BE2C (cell line): ENCODE measurements at regions not wholly inside any gene's neighbourhood (a gene's known extent, or its start where the extent isn't known, plus 50 kb on each side); places are given as distances from the start of the nearest gene placed in this dataset.

ENCODE experiments used
- DNase-seq: peaks from one replicate; pipeline ENCODE4 v3.0.0-alpha.2; 2020
- H3K27me3 ChIP-seq: fragments of 250-450 bp; sonication (Bioruptor Pico); 2 replicates; pipeline ENCODE4 v1.5.1; 2020; ENCODE audit warnings: mild to moderate bottlenecking
- H3K36me3 ChIP-seq: fragments of 250-450 bp; sonication (Bioruptor Pico); 2 replicates; pipeline ENCODE4 v1.5.1; 2020; ENCODE audit warnings: mild to moderate bottlenecking
- H3K4me1 ChIP-seq: fragments of 250-450 bp; sonication (Bioruptor Pico); 2 replicates; pipeline ENCODE4 v1.5.1; 2020
- H3K4me3 ChIP-seq: 2 replicates; pipeline ENCODE4 v1.5.1; 2011; ENCODE audit warnings: low read depth, low read length
- H3K9me3 ChIP-seq: fragments of 250-450 bp; sonication (Bioruptor Pico); 2 replicates; pipeline ENCODE4 v1.5.1; 2020
- CTCF ChIP-seq: IDR thresholded peaks from 2 replicates; pipeline ENCODE4 v1.5.1; 2012; ENCODE audit warnings: mild to moderate bottlenecking, low read depth, low read length

GRCh38 chr16:85503679-85504231 is 109.4 kb upstream of the GSE1 start:
- Histone ChIP-seq H3K4me1 (peaks cover 5% of the 10 kb centered on the region), H3K36me3 (no peaks in the 10 kb centered on the region; the same call in 1 of the 2 replicates), H3K27me3 (no peaks in the 10 kb centered on the region), H3K4me3 (no peak overlapping the region), H3K9me3 (no peaks in the 10 kb centered on the region)
- DNase-seq: no peak
- no peak for TF ChIP-seq CTCF

DNA sequence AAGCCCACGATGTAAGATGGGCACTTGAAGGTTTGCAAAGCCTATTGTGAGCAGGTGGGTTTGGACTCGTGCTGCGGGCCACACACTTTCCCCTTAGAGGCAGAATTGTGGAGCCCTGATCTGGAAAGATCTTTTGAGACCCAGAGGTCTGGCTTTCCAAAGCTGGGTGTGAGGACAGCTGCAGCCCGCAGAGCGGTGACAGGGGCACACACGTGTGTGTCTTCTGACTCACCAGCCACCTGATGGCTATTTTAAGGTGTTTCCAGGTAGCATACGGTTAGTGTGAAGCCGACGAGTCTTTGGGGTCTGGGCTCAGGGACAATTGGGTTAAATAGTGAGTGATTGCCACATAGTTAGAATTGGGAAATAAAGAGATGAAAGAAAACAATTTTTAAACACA is 108.9 kb upstream of the GSE1 start:
- H3K4me1 ChIP-seq: peaks cover 5% of the 10 kb centered on the region
- no peak for TF ChIP-seq CTCF
- H3K9me3 ChIP-seq: no peaks in the 10 kb centered on the region
- no peaks in the 10 kb centered on the region for H3K27me3 ChIP-seq
- no peaks in the 10 kb centered on the region; the same call in 1 of the 2 replicates for H3K36me3 ChIP-seq
- H3K4me3 ChIP-seq: no peak overlapping the region
- no peak for DNase-seq

DNA sequence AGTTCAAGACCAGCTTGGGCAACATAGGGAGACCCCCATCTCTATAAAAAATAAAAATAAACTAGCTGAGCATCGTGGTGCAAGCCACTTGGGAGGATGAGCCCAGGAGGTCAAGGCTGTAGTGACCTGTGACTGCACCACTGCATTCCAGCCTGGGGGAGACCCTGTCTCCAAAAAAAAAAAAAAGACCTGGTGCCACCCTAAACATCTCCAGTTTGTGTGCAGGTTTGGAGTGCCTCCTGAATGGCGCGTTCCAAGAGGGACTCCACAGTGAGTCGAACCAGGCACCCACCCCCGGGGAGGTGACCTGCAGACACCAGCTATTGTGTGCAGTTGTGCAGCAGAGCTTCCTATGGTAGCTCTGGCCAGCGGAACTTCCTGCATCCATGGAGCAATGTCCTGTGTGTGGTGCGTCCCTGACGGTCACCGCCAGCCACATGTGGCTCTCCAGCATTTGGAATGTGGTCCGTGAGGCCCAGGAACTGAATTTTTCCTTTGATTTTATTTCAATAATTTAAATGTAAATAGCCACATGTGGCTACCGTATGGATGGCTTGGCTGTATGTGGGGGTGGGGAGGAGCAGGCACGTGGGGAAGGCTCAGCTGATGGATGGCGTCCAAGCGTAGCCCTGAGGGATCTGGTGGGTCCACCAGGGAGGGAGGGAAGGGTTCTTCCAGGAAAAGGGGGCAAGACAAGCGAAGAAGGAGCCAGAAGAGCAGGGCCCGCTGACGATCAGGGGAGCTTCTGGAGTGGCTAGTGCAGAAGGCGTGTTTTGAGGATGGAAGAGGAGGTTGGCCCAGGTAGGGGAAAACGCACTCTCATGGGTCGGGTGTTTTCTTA is 107.1 kb upstream of the GSE1 start:
- no peak for TF ChIP-seq CTCF
- DNase-seq: no peak
- Histone ChIP-seq H3K4me3 (no peak overlapping the region), H3K9me3 (no peaks in the 10 kb centered on the region), H3K36me3 (no peaks in the 10 kb centered on the region; the same call in 1 of the 2 replicates), H3K27me3 (no peaks in the 10 kb centered on the region), H3K4me1 (peaks cover 11% of the 10 kb centered on the region)

- Histone ChIP-seq H3K4me1 (peaks cover 11% of the 10 kb centered on the region), H3K36me3 (no peaks in the 10 kb centered on the region; the same call in 1 of the 2 replicates), H3K4me3 (no peak overlapping the region), H3K9me3 (no peaks in the 10 kb centered on the region), H3K27me3 (no peaks in the 10 kb centered on the region)
- TF ChIP-seq CTCF: no peak
- no peak for DNase-seq
Observed at GRCh38 chr16:85506635-85506911, 106.5 kb upstream of the GSE1 start.

GRCh38 chr16:85507342-85507741 is 105.8 kb upstream of the GSE1 start:
- no peak overlapping the region for H3K4me3 ChIP-seq
- no peak for DNase-seq
- no peak for TF ChIP-seq CTCF
- H3K4me1 ChIP-seq: peaks cover 15% of the 10 kb centered on the region
- H3K27me3 ChIP-seq: no peaks in the 10 kb centered on the region
- H3K9me3 ChIP-seq: no peaks in the 10 kb centered on the region
- no peaks in the 10 kb centered on the region; the same call in 1 of the 2 replicates for H3K36me3 ChIP-seq

DNA sequence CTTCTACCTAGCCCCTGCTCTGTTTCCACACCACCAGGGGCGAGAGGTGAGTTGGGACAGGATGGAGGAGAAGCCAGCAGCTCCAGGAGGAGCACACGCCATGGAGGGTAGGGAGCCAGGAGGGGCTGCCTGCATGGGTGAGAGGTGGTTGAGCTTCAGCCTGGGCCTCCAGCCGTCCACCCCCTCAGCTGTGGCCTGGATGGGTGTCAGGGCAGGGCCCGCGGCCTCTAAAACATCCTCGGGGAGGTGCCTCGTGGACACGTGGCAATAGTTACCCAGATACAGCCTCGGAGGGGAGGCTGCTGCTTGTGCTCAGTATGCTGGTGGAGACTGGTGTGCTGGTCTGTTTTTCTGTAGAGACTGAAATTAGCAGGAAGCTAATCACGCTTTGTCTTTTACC is 104.7 kb upstream of the GSE1 start:
- no peaks in the 10 kb centered on the region for H3K27me3 ChIP-seq
- no peaks in the 10 kb centered on the region for H3K9me3 ChIP-seq
- no peak overlapping the region for H3K4me3 ChIP-seq
- no peaks in the 10 kb centered on the region; the same call in 1 of the 2 replicates for H3K36me3 ChIP-seq
- peaks cover 25% of the 10 kb centered on the region for H3K4me1 ChIP-seq
- DNase-seq: no peak
- TF ChIP-seq CTCF: no peak
